Endothelial cell of umbilical vein (primary cell): ENCODE measurements at regions not wholly inside any gene's neighbourhood (a gene's known extent, or its start where the extent isn't known, plus 50 kb on each side); places are given as distances from the start of the nearest gene placed in this dataset.

Experiments used
- BruUV-seq: library from RNA; stranded (reverse); fragments of 400-500 nt; replicated peaks from 2 replicates; lab custom pipeline; 2021; lab: Mats Ljungman, UMichigan
- CTCF ChIA-PET: fragments of 300-600, 350-600 bp; sonication (Branson Sonifier 250); formaldehyde crosslinking; loops from one replicate; lab custom pipeline; 2021; ENCODE audit warnings: antibody characterized with exemption, inconsistent platforms; lab: Charles Lee
- POLR2A ChIA-PET: fragments of 300-600, 350-600 bp; sonication (Branson Sonifier 250); formaldehyde crosslinking; loops from one replicate; lab custom pipeline; 2021; ENCODE audit warnings: antibody characterized with exemption, inconsistent platforms; lab: Charles Lee
- DNase-seq: peaks from one replicate; pipeline ENCODE4 v3.0.0-alpha.2; 2011; ENCODE audit warnings: low read depth, low spot score
- FAIRE-seq: peaks from 2 replicates; lab custom pipeline; 2011; peaks lifted over from hg19 to GRCh38; lab: Jason Lieb, UNC
- H2AFZ ChIP-seq: 2 replicates; pipeline ENCODE4 v1.6.0; 2012; ENCODE audit warnings: low read depth, low read length, control low read depth, inconsistent platforms
- H3K27ac ChIP-seq: 2 replicates; pipeline ENCODE4 v1.5.1; 2011; ENCODE audit warnings: low read depth, mild to moderate bottlenecking, control low read depth, low read length, moderate library complexity; ENCODE audit not compliant: insufficient read depth
- H3K27me3 ChIP-seq, 2 experiments: 2 replicates each; pipeline versions ENCODE4 v1.6.0 to v1.6.1; 2011; ENCODE audit warnings: low read length in 2 of 2, mixed read lengths in 1 of 2; ENCODE audit not compliant: control insufficient read depth in 2 of 2, insufficient read depth in 2 of 2
- H3K36me3 ChIP-seq, 2 experiments: 2 replicates in 1 of 2; 3 replicates in 1 of 2; pipeline ENCODE4 v1.5.1; 2011; ENCODE audit warnings: low read length in 2 of 2, mild to moderate bottlenecking in 1 of 2, moderate library complexity in 1 of 2; ENCODE audit not compliant: control insufficient read depth in 2 of 2, insufficient read depth in 2 of 2; ENCODE audit errors: extremely low read depth in 1 of 2
- H3K4me1 ChIP-seq: 3 replicates; pipeline ENCODE4 v1.5.1; 2011; ENCODE audit warnings: mild to moderate bottlenecking, low read length; ENCODE audit not compliant: control insufficient read depth, insufficient read depth; ENCODE audit errors: extremely low read depth
- H3K4me2 ChIP-seq: 2 replicates; pipeline ENCODE4 v1.6.1; 2011; ENCODE audit warnings: low read length, control low read depth, mixed read lengths; ENCODE audit not compliant: insufficient read depth
- H3K4me3 ChIP-seq, 3 experiments: fragments of 200-600 bp in 1 of 3; sonication (generic), shearing (Covaris generic) in 1 of 3; replicated peaks in 1 of 3; 2 replicates each; pipeline ENCODE4 v1.5.1; 2011 to 2016; ENCODE audit warnings: control low read depth in 3 of 3, low read length in 3 of 3, mild to moderate bottlenecking in 2 of 3, inconsistent platforms in 1 of 3, low read depth in 1 of 3, moderate library complexity in 1 of 3; ENCODE audit not compliant: insufficient read depth in 1 of 3
- H3K79me2 ChIP-seq: 2 replicates; pipeline ENCODE4 v1.6.0; 2012; ENCODE audit warnings: low read length, inconsistent platforms; ENCODE audit not compliant: control insufficient read depth, insufficient read depth
- H3K9ac ChIP-seq: replicated peaks from 2 replicates; pipeline ENCODE3; 2011; ENCODE audit warnings: low read length, control low read depth; ENCODE audit not compliant: insufficient read depth; ENCODE audit errors: extremely low read depth
- H3K9me1 ChIP-seq: replicated peaks from 3 replicates; pipeline ENCODE4 v1.6.0; 2011; ENCODE audit warnings: mild to moderate bottlenecking, low read length; ENCODE audit not compliant: control insufficient read depth, insufficient read depth; ENCODE audit errors: extremely low read depth
- H3K9me3 ChIP-seq: replicated peaks from 2 replicates; pipeline ENCODE4 v1.5.1; 2012; ENCODE audit warnings: low read length, inconsistent platforms; ENCODE audit not compliant: control insufficient read depth, insufficient read depth
- H4K20me1 ChIP-seq: replicated peaks from 2 replicates; pipeline ENCODE3; 2011; ENCODE audit warnings: mild to moderate bottlenecking, low read length; ENCODE audit not compliant: control insufficient read depth, insufficient read depth; ENCODE audit errors: extremely low read depth
- CTCF ChIP-seq, 2 donors: IDR thresholded peaks; 1 replicate in 1 of 2; 2 replicates in 1 of 2; pipeline ENCODE4 v1.5.1; 2011; ENCODE audit warnings: low read length in 2 of 2, mild to moderate bottlenecking in 2 of 2, moderate library complexity in 2 of 2, control low read depth in 1 of 2, inconsistent platforms in 1 of 2, low read depth in 1 of 2; ENCODE audit not compliant: insufficient read depth in 1 of 2; ENCODE audit errors: extremely low read depth in 1 of 2
- EZH2 ChIP-seq: IDR thresholded peaks from 2 replicates; pipeline ENCODE4 v1.6.1; 2012; ENCODE audit warnings: borderline replicate concordance, low read depth, mild to moderate bottlenecking, moderate library complexity, low read length, inconsistent platforms; ENCODE audit not compliant: severe bottlenecking
- FOS ChIP-seq: IDR thresholded peaks from 2 replicates; pipeline ENCODE4 v1.6.1; 2011; ENCODE audit warnings: mild to moderate bottlenecking, low read length, moderate library complexity, borderline replicate concordance; ENCODE audit not compliant: insufficient read depth
- GATA2 ChIP-seq: IDR thresholded peaks from 2 replicates; pipeline ENCODE4 v1.7.0; 2011; ENCODE audit warnings: low read depth, mild to moderate bottlenecking, moderate library complexity, mixed read lengths, low read length; ENCODE audit not compliant: insufficient read length, insufficient read depth
- JUN ChIP-seq: IDR thresholded peaks from 2 replicates; pipeline ENCODE4 v1.6.1; 2011; ENCODE audit warnings: borderline replicate concordance, low read depth; ENCODE audit not compliant: insufficient read length, insufficient read depth
- MYC ChIP-seq: IDR thresholded peaks from one replicate; pipeline ENCODE4 v1.6.1; 2011; ENCODE audit warnings: mild to moderate bottlenecking, low read depth, low read length
- POLR2A ChIP-seq: IDR thresholded peaks from 2 replicates; pipeline ENCODE4 v1.6.1; 2012; ENCODE audit warnings: low read depth, mild to moderate bottlenecking, control low read depth, low read length
- POLR2AphosphoS5 ChIP-seq: IDR thresholded peaks from 2 replicates; pipeline ENCODE4 v1.6.1; 2012; ENCODE audit warnings: low read depth, mild to moderate bottlenecking, control low read depth, low read length, moderate library complexity; ENCODE audit not compliant: insufficient read depth
- dilution Hi-C: fragments of 300-500 bp; cut with MboI; formaldehyde crosslinking; loops from one replicate; pipeline ENCODE4 v1.15.0; 2019; ENCODE audit warnings: low sequenced_read_pairs; ENCODE audit not compliant: extremely low pct_ligation_motif_present
- intact Hi-C: fragments of 100-400 bp; cut with micrococcal nuclease; formaldehyde crosslinking; loops from one replicate; pipeline ENCODE4 v1.10.0; 2022
- TF ChIP-seq, protein P1 (sequence below): IDR thresholded peaks from 2 replicates; pipeline ENCODE4 v1.6.1; 2011; ENCODE audit not compliant: insufficient read depth, insufficient read length

GRCh38 chr22:22984967-22985366 lies 85.4 kb upstream of the GNAZ start:
- no peaks in the 10 kb centered on the region for H4K20me1 ChIP-seq
- no TSS peak for BruUV-seq
- H3K27me3 ChIP-seq, result peaks cover 2 to 5% of the 10 kb centered on the region in 2 experiments
- no peaks in the 10 kb centered on the region for H3K4me1 ChIP-seq
- no peak for FAIRE-seq
- DNase-seq, result no peak
- no peaks in the 10 kb centered on the region for H3K36me3 ChIP-seq
- TF ChIP-seq POLR2A (no peak), FOS (no peak), MYC (no peak), JUN (no peak), GATA2 (no peak), EZH2 (no peak), POLR2AphosphoS5 (no peak), CTCF (IDR thresholded peaks at IDR 0.05; ENCODE audit: extremely low read depth in 1 of 2, insufficient read depth in 1 of 2, low read depth in 1 of 2, low read length in 2 of 2) (no peak)
- TF ChIP-seq, protein P1, sequence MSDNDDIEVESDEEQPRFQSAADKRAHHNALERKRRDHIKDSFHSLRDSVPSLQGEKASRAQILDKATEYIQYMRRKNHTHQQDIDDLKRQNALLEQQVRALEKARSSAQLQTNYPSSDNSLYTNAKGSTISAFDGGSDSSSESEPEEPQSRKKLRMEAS, result no peak
- H3K4me3 ChIP-seq, result no peak overlapping the region
- no peak overlapping the region for H2AFZ ChIP-seq
- H3K79me2 ChIP-seq, result no peaks in the 10 kb centered on the region
- CTCF ChIA-PET, result no interaction called here
- H3K9ac ChIP-seq, result no peak overlapping the region
- no peak overlapping the region for H3K27ac ChIP-seq
- intact Hi-C loops (no loop called here), dilution Hi-C loops (no loop called here)
- no peaks in the 10 kb centered on the region for H3K9me3 ChIP-seq
- H3K4me2 ChIP-seq, result no peak overlapping the region
- no peaks in the 10 kb centered on the region for H3K9me1 ChIP-seq
- POLR2A ChIA-PET, result no interaction called here
